ENCODE measurements at regions not wholly inside any gene's neighbourhood (a gene's known extent, or its start where the extent isn't known, plus 50 kb on each side); places are given as distances from the start of the nearest gene placed in this dataset.

DNA sequence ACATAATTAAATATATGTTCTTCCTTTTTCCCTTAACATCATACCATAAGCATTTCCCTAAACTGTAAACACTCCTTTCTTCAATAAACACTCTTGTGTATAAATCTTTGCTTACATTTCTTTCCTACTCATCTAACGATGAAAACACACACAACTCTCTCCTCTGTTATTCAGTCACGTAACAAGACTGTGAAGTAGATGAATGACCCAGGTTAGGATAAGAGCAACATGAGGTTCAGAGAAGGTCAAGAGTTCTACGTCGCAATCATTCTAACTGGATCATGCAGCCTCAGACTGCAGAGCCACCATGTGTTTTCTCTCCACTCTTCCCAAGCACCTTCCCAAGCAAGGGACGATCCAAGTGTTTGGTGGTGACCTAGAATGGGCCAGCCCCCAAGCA lies 70.5 kb upstream of the SPTLC1 start:
- 82 to 87% methylated on average over 5 of the region's 5 CpGs for WGBS, 2 donors
- Histone ChIP-seq H3K36me3 (no peaks in the 10 kb centered on the region), H3K4me1 (peaks cover 0 to 4% (median 0%) of the 10 kb centered on the region in 9 donors), H3K4me3 (no peak overlapping the region), H3K9me3 (peaks cover 0 to 10% (median 0%) of the 10 kb centered on the region in 11 donors), H3K27ac (no peak overlapping the region), H3K27me3 (peaks cover 0 to 22% (median 5%) of the 10 kb centered on the region in 7 donors)
- DNase-seq (no peak), ATAC-seq (no peak)
- no peak for TF ChIP-seq CTCF (IDR thresholded peaks at IDR 0.05)
- intact Hi-C loops (cut with DNase I): no loop called here

GRCh38 chr9:92185096-92185495 lies 69.9 kb upstream of the SPTLC1 start:
- Histone ChIP-seq H3K36me3 (no peaks in the 10 kb centered on the region), H3K4me1 (peaks cover 0 to 4% (median 0%) of the 10 kb centered on the region in 9 donors), H3K27ac (no peak overlapping the region), H3K27me3 (peaks cover 0 to 22% (median 5%) of the 10 kb centered on the region in 7 donors), H3K9me3 (peaks cover 0 to 10% (median 0%) of the 10 kb centered on the region in 11 donors), H3K4me3 (no peak overlapping the region)
- no peak for ATAC-seq
- 87 to 89% methylated on average over 9 of the region's 9 CpGs for WGBS, 2 donors
- intact Hi-C loops (cut with DNase I): no loop called here
- no peak for DNase-seq
- TF ChIP-seq CTCF (IDR thresholded peaks at IDR 0.05): no peak

- Histone ChIP-seq H3K4me1 (peaks cover 0 to 4% (median 0%) of the 10 kb centered on the region in 9 donors), H3K27ac (no peak overlapping the region), H3K36me3 (no peaks in the 10 kb centered on the region), H3K4me3 (no peak overlapping the region), H3K9me3 (peaks cover 0 to 10% (median 0%) of the 10 kb centered on the region in 11 donors), H3K27me3 (peaks cover 0 to 15% (median 4%) of the 10 kb centered on the region in 7 donors)
- DNase-seq: no peak
- no peak for TF ChIP-seq CTCF (IDR thresholded peaks at IDR 0.05)
- no peak for ATAC-seq
- WGBS, 2 donors: 81% methylated on average over 1 of the region's 1 CpG
- intact Hi-C loops (cut with DNase I): no loop called here
Observed at GRCh38 chr9:92184041-92184564, 68.9 kb upstream of the SPTLC1 start.

DNA sequence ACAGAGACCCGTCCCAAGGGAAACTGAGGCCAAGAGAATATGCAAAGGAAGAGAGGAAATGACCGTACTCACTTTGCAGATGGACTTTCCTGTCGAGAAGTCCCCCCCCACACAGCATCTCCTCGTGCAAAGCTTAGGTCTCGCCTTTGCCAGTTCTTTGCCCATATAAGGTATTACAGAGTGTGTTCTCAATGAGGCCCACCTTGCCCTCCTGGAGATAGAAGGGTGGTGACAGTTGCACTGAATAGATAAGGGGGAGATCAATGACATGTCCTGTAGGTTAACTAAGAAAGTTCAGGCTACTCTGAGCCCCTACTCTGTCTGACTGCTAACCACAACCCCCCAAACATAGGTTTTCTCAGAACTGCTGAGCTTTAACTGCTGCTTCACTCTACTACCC lies 68.2 kb upstream of the SPTLC1 start:
- no peaks in the 10 kb centered on the region for H3K36me3 ChIP-seq
- TF ChIP-seq CTCF (IDR thresholded peaks at IDR 0.05): no peak
- intact Hi-C loops (cut with DNase I): no loop called here
- H3K27me3 ChIP-seq: peaks cover 0 to 9% (median under 1%) of the 10 kb centered on the region in 7 donors
- no peak overlapping the region for H3K27ac ChIP-seq
- no peak overlapping the region for H3K4me3 ChIP-seq
- H3K4me1 ChIP-seq: peaks cover 0 to 4% (median 0%) of the 10 kb centered on the region in 9 donors
- ATAC-seq (no peak), DNase-seq (no peak)
- peaks cover 0 to 10% (median 0%) of the 10 kb centered on the region in 11 donors for H3K9me3 ChIP-seq
- whole genome bisulfite sequencing, 2 donors: 44 to 51% methylated on average over 5 of the region's 5 CpGs

Data from heart right ventricle (tissue), 16 donors.